Aorta (tissue), 5 donors: ENCODE measurements at regions not wholly inside any gene's neighbourhood (a gene's known extent, or its start where the extent isn't known, plus 50 kb on each side); places are given as distances from the start of the nearest gene placed in this dataset.

ENCODE experiments used
- ATAC-seq: fragments of 200-7000 bp; cut with Tn5 transposase; one replicate; pipeline ENCODE4 v1.9.1; 2022; ENCODE audit warnings: moderate library complexity; ENCODE audit not compliant: low FRiP score
- DNase-seq, 2 donors: peaks; one replicate each; pipeline ENCODE4 v3.0.0-alpha.2; 2020
- H3K27ac ChIP-seq, 2 donors: one replicate each; pipeline ENCODE4 v1.5.1; 2013; ENCODE audit warnings: low read length in 2 of 2, mild to moderate bottlenecking in 2 of 2, moderate library complexity in 2 of 2, control low read depth in 1 of 2, inconsistent platforms in 1 of 2, low read depth in 1 of 2
- H3K27me3 ChIP-seq, 2 donors: one replicate each; pipeline ENCODE4 v1.6.1; 2013; ENCODE audit warnings: control low read depth in 1 of 2, low read length in 1 of 2, mild to moderate bottlenecking in 1 of 2, moderate library complexity in 1 of 2; ENCODE audit not compliant: insufficient read depth in 2 of 2, control insufficient read depth in 1 of 2
- H3K36me3 ChIP-seq, 2 donors: one replicate each; pipeline ENCODE4 v1.6.1; 2013; ENCODE audit warnings: control low read depth in 1 of 2, low read length in 1 of 2, mild to moderate bottlenecking in 1 of 2; ENCODE audit not compliant: insufficient read depth in 2 of 2, control insufficient read depth in 1 of 2
- H3K4me1 ChIP-seq, 2 donors: one replicate each; pipeline ENCODE4 v1.6.1; 2013; ENCODE audit warnings: low read length in 2 of 2, control low read depth in 1 of 2, mild to moderate bottlenecking in 1 of 2, moderate library complexity in 1 of 2; ENCODE audit not compliant: insufficient read depth in 2 of 2, control insufficient read depth in 1 of 2
- H3K4me3 ChIP-seq, 2 donors: one replicate each; pipeline ENCODE4 v1.5.1; 2013; ENCODE audit warnings: low read length in 2 of 2, control low read depth in 1 of 2, mild to moderate bottlenecking in 1 of 2
- H3K9me3 ChIP-seq: one replicate; pipeline ENCODE4 v1.6.1; 2013; ENCODE audit warnings: mild to moderate bottlenecking, low read length; ENCODE audit not compliant: control insufficient read depth
- WGBS, 2 donors: extraction: QIAGEN DNeasy Blood & Tissue Kit; methylation state at CpG; one replicate each; pipeline ENCODE4 v1.1.7; 2013; 5-methylcytosine and 5-hydroxymethylcytosine counted together
- intact Hi-C, 2 donors: fragments of 100-400 bp; cut with DNase I; formaldehyde crosslinking; loops; one replicate each; pipeline versions ENCODE4 v1.14.2 to v1.15.0; 2022
- donor health status: healthy with polysubstance abuse.
- donor health status: Bipolar disorder and iron deficiency.
- donor health status: DM: no; HTN: no; CAD: no.
- donor health status: DM: no; HTN: no; CAD: no.
- donor health status: DM: yes; HTN: yes; CAD: no.

DNA sequence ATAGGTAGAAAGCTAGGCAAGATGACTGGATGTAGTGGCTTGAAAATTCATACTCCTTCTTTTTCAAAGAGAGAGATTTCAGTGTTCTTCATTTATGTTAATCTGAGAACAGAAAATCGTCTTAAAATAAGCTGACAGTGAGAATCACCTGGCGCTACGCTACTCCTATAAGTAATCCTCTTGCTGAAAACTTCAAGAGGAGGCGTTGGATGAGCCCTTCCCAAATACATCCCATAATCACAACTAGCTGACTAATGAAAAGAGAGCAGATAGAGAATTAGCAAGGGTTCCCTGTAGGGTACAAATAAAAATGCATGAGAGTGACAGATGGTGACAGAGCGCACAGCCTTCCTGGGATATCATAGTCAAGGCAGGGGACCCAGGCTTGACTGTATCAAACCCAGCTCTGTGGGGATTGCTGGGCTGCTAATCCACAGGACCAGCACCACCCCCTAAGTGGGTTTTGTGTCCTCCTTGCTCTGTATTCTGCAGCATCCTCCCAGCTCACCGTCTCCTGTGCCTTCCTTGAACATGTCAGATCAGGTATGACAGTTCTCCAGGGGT lies 280.2 kb downstream of the SP3 start:
- 90 to 93% methylated on average over 6 of the region's 6 CpGs for WGBS, 2 donors
- no peak overlapping the region for H3K4me3 ChIP-seq
- ATAC-seq (no peak), DNase-seq (no peak)
- no peaks in the 10 kb centered on the region for H3K36me3 ChIP-seq
- no peak overlapping the region for H3K27ac ChIP-seq
- intact Hi-C loops: no loop called here
- H3K9me3 ChIP-seq: peaks cover 6% of the 10 kb centered on the region
- H3K4me1 ChIP-seq: no peaks in the 10 kb centered on the region
- no peaks in the 10 kb centered on the region for H3K27me3 ChIP-seq

DNA sequence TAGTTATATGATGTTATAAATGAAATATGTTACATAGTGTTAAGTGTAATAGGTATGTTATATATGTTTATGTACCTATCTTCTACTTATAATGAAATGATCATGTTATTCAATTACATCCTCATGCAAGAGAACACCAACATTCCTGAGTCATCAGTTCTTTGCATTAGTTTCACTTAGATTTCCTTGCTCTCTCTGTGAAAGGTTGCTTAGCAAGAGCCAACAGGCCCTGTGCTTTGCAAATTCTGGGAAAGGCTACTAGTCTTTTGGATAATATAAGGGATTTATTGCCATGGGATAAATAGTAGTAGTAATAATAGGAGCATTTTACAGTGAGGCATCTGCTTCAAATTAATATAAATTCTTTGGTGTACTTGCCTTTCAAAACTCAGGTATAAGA lies 274.8 kb downstream of the SP3 start:
- ATAC-seq: no peak
- intact Hi-C loops: no loop called here

GRCh38 chr2:173692068-173692467 lies 273.1 kb downstream of the SP3 start:
- intact Hi-C loops: no loop called here
- WGBS, 2 donors: 96 to 99% methylated on average over 5 of the region's 5 CpGs

More for the DNA sequence above, 274.8 kb downstream of the SP3 start:
- DNase-seq: no peak
- Histone ChIP-seq H3K27ac (no peak overlapping the region), H3K27me3 (no peaks in the 10 kb centered on the region), H3K4me3 (no peak overlapping the region), H3K9me3 (no peaks in the 10 kb centered on the region), H3K36me3 (no peaks in the 10 kb centered on the region), H3K4me1 (no peaks in the 10 kb centered on the region)

DNA sequence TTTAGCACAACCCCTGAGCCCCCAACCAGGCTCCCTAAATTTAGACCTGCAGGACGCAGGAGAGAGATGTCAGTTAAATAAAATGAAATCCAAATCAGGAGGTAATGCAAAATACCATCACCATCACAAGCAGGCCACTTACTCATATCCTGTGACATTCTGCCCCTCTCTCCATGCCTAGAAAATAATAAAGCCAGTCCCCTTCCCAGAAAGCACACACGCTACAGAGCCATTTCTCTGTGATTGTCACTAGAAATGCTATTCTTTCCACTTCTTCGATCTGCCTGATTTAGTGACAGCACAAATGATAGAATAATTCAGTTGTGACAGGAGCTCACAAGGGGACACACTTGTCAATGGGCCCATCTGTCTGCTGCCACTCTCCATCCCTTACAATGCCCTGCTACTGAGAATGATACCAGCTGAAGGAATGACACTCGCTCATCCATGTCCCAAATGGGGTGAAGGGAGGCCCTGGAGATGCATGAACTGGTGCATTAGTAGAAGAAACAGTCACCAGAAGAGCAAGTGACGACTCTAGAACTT lies 272.1 kb downstream of the SP3 start:
- no peak overlapping the region for H3K27ac ChIP-seq
- ATAC-seq (no peak), DNase-seq (no peak)
- no peaks in the 10 kb centered on the region for H3K27me3 ChIP-seq
- 87 to 90% methylated on average over 5 of the region's 5 CpGs for whole genome bisulfite sequencing, 2 donors
- no peaks in the 10 kb centered on the region for H3K4me1 ChIP-seq
- intact Hi-C loops: no loop called here
- H3K36me3 ChIP-seq: no peaks in the 10 kb centered on the region
- no peaks in the 10 kb centered on the region for H3K9me3 ChIP-seq
- no peak overlapping the region for H3K4me3 ChIP-seq

More at GRCh38 chr2:173692068-173692467, 273.1 kb downstream of the SP3 start:
- no peaks in the 10 kb centered on the region for H3K9me3 ChIP-seq
- no peaks in the 10 kb centered on the region for H3K4me1 ChIP-seq
- no peak for DNase-seq
- H3K27me3 ChIP-seq: no peaks in the 10 kb centered on the region
- H3K36me3 ChIP-seq: no peaks in the 10 kb centered on the region
- no peak overlapping the region for H3K4me3 ChIP-seq
- ATAC-seq: no peak
- H3K27ac ChIP-seq: no peak overlapping the region

DNA sequence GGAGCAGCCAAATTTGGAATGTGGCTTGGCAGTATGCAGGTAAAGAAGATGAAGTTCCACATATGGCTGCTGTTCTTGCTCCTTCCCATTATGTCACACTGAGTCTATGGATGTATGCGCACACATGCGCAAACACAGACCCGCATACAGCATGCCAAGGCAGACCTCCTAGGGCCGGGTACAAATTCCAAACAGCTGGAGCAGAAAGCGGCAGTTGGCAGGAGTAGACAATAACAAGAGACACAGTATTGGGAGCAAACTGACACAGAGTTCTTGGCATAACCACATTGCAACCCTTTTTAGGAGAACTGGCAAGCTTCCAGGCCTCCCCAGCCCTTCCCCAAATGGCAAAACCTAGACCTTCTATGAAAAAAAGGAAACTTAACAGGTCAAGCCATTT lies 268.9 kb downstream of the SP3 start:
- Histone ChIP-seq H3K36me3 (no peaks in the 10 kb centered on the region), H3K9me3 (no peaks in the 10 kb centered on the region), H3K27ac (no peak overlapping the region), H3K4me1 (no peaks in the 10 kb centered on the region), H3K27me3 (no peaks in the 10 kb centered on the region), H3K4me3 (no peak overlapping the region)
- 39 to 45% methylated on average over 5 of the region's 5 CpGs for WGBS, 2 donors
- DNase-seq (no peak), ATAC-seq (no peak)
- intact Hi-C loops: no loop called here

DNA sequence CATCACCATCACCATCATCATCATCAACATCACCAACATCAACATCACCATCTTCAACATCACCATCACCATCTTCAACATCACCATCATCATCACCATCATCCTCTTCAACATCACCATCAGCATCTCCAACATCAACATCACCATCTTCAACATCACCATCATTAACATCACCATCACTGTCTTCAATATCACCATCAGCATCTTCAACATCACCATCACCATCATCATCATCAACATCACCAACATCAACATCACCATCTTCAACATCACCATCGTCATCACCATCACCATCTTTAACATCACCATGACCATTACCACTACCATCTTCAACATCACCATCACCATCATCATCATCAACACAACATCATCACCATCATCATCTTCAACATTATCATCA lies 267.2 kb downstream of the SP3 start:
- DNase-seq: no peak
- H3K4me3 ChIP-seq: no peak overlapping the region
- WGBS, 2 donors: 96 to 98% methylated on average over 1 of the region's 1 CpG
- no peaks in the 10 kb centered on the region for H3K4me1 ChIP-seq
- no peak for ATAC-seq
- intact Hi-C loops: no loop called here
- H3K27ac ChIP-seq: no peak overlapping the region
- no peaks in the 10 kb centered on the region for H3K27me3 ChIP-seq
- no peaks in the 10 kb centered on the region for H3K9me3 ChIP-seq
- H3K36me3 ChIP-seq: no peaks in the 10 kb centered on the region

- intact Hi-C loops: no loop called here
- H3K36me3 ChIP-seq: no peaks in the 10 kb centered on the region
- H3K27me3 ChIP-seq: no peaks in the 10 kb centered on the region
- 60 to 63% methylated on average over 4 of the region's 4 CpGs for WGBS, 2 donors
- no peaks in the 10 kb centered on the region for H3K4me1 ChIP-seq
- DNase-seq: no peak
- no peak for ATAC-seq
- no peaks in the 10 kb centered on the region for H3K9me3 ChIP-seq
- no peak overlapping the region for H3K4me3 ChIP-seq
- H3K27ac ChIP-seq: no peak overlapping the region
Observed at GRCh38 chr2:173705656-173706055, 259.5 kb downstream of the SP3 start.

- no peak overlapping the region for H3K4me3 ChIP-seq
- no peak for ATAC-seq
- 77 to 82% methylated on average over 4 of the region's 4 CpGs for WGBS, 2 donors
- H3K9me3 ChIP-seq: no peaks in the 10 kb centered on the region
- no peak for DNase-seq
- H3K27ac ChIP-seq: no peak overlapping the region
- intact Hi-C loops: no loop called here
- H3K4me1 ChIP-seq: no peaks in the 10 kb centered on the region
- no peaks in the 10 kb centered on the region for H3K36me3 ChIP-seq
- no peaks in the 10 kb centered on the region for H3K27me3 ChIP-seq
Observed at GRCh38 chr2:173706936-173707335, 258.2 kb downstream of the SP3 start.

- DNase-seq: no peak
- H3K4me1 ChIP-seq: no peaks in the 10 kb centered on the region
- H3K9me3 ChIP-seq: no peaks in the 10 kb centered on the region
- H3K27ac ChIP-seq: no peak overlapping the region
- no peaks in the 10 kb centered on the region for H3K27me3 ChIP-seq
- no peak for ATAC-seq
- intact Hi-C loops: no loop called here
- WGBS, 2 donors: 61 to 68% methylated on average over 5 of the region's 5 CpGs
- H3K36me3 ChIP-seq: no peaks in the 10 kb centered on the region
- H3K4me3 ChIP-seq: no peak overlapping the region
Observed at GRCh38 chr2:173708806-173709205, 256.4 kb downstream of the SP3 start.
